Transverse colon (tissue), 4 donors: ENCODE measurements at regions not wholly inside any gene's neighbourhood (a gene's known extent, or its start where the extent isn't known, plus 50 kb on each side); places are given as distances from the start of the nearest gene placed in this dataset.

Experiments used
- POLR2AphosphoS5 ChIP-seq, 3 donors: sonication (generic); formaldehyde crosslinking; IDR thresholded peaks; one replicate each; pipeline ENCODE4 v1.6.1; 2016; ENCODE audit warnings: antibody characterized with exemption in 3 of 3
- TF ChIP-seq, protein P1 (sequence below), 5 experiments: fragments of 200-600 bp in 3 of 5; fragments of 450-650 bp in 2 of 5; sonication (generic) in 3 of 5; IDR thresholded peaks; 1 replicate in 2 of 5; 2 replicates in 3 of 5; pipeline ENCODE4 v1.5.1; 2016 to 2017; ENCODE audit warnings: antibody characterized with exemption in 5 of 5, inconsistent platforms in 3 of 5, mild to moderate bottlenecking in 2 of 5, moderate library complexity in 1 of 5

- TF ChIP-seq, protein P1, sequence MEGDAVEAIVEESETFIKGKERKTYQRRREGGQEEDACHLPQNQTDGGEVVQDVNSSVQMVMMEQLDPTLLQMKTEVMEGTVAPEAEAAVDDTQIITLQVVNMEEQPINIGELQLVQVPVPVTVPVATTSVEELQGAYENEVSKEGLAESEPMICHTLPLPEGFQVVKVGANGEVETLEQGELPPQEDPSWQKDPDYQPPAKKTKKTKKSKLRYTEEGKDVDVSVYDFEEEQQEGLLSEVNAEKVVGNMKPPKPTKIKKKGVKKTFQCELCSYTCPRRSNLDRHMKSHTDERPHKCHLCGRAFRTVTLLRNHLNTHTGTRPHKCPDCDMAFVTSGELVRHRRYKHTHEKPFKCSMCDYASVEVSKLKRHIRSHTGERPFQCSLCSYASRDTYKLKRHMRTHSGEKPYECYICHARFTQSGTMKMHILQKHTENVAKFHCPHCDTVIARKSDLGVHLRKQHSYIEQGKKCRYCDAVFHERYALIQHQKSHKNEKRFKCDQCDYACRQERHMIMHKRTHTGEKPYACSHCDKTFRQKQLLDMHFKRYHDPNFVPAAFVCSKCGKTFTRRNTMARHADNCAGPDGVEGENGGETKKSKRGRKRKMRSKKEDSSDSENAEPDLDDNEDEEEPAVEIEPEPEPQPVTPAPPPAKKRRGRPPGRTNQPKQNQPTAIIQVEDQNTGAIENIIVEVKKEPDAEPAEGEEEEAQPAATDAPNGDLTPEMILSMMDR (IDR thresholded peaks at IDR 0.05) = no peak
- TF ChIP-seq POLR2AphosphoS5 (IDR thresholded peaks at IDR 0.05) = no peak
These were observed 73.6 kb upstream of the ZNF184 start for GRCh38 chr6:27546522-27546921.
